ENCODE measurements at regions not wholly inside any gene's neighbourhood (a gene's known extent, or its start where the extent isn't known, plus 50 kb on each side); places are given as distances from the start of the nearest gene placed in this dataset.

- no peak for DNase-seq (ENCODE audit: low spot score)
Measured at GRCh38 chr18:71729611-71730010, 814.5 kb downstream of the CBLN2 start.

- DNase-seq (ENCODE audit: low spot score) = no peak
Measured at GRCh38 chr18:71727909-71728308, 816.2 kb downstream of the CBLN2 start.

- DNase-seq (ENCODE audit: low spot score) = no peak
Measured at GRCh38 chr18:71725256-71725655, 818.9 kb downstream of the CBLN2 start.

GRCh38 chr18:71707985-71708500 lies 836.1 kb downstream of the CBLN2 start:
- DNase-seq (ENCODE audit: low spot score) = no peak

GRCh38 chr18:71707400-71707799 lies 836.7 kb downstream of the CBLN2 start:
- no peak for DNase-seq (ENCODE audit: low spot score)

- no peak for DNase-seq (ENCODE audit: low spot score)
Measured at GRCh38 chr18:71689416-71690160, 854.6 kb downstream of the CBLN2 start.

- no peak for DNase-seq (ENCODE audit: low spot score)
Measured at GRCh38 chr18:71682591-71682990, 861.6 kb downstream of the CBLN2 start.

- DNase-seq (ENCODE audit: low spot score) = no peak
Measured at GRCh38 chr18:71678144-71678543, 866.0 kb downstream of the CBLN2 start.

GRCh38 chr18:71673954-71674353 lies 870.2 kb downstream of the CBLN2 start:
- no peak for DNase-seq (ENCODE audit: low spot score)

- DNase-seq (ENCODE audit: low spot score) = no peak
Measured at GRCh38 chr18:71673498-71673897, 870.6 kb downstream of the CBLN2 start.

- no peak for DNase-seq (ENCODE audit: low spot score)
Measured at GRCh38 chr18:71666481-71666880, 877.7 kb downstream of the CBLN2 start.

- DNase-seq (ENCODE audit: low spot score) = no peak
Measured at GRCh38 chr18:71665131-71665530, 879.0 kb downstream of the CBLN2 start.

- no peak for DNase-seq (ENCODE audit: low spot score)
Measured at GRCh38 chr18:71643822-71644221, 900.3 kb downstream of the CBLN2 start.

GRCh38 chr18:71630696-71631095 lies 913.4 kb downstream of the CBLN2 start:
- DNase-seq (ENCODE audit: low spot score) = no peak

GRCh38 chr18:71625556-71626090 lies 918.5 kb downstream of the CBLN2 start:
- no peak for DNase-seq (ENCODE audit: low spot score)

- no peak for DNase-seq (ENCODE audit: low spot score)
Measured at GRCh38 chr18:71598374-71598773, 945.8 kb downstream of the CBLN2 start.

GRCh38 chr18:71597219-71597618 lies 946.9 kb downstream of the CBLN2 start:
- DNase-seq (ENCODE audit: low spot score) = no peak

GRCh38 chr18:71583252-71583651 lies 960.9 kb downstream of the CBLN2 start:
- no peak for DNase-seq (ENCODE audit: low spot score)

GRCh38 chr18:71554686-71555085 lies 989.5 kb downstream of the CBLN2 start:
- DNase-seq (ENCODE audit: low spot score) = no peak

- DNase-seq (ENCODE audit: low spot score) = no peak
Measured at GRCh38 chr18:71541643-71542042, 1002.5 kb downstream of the CBLN2 start.

GRCh38 chr18:71529703-71530303 lies 1014.3 kb downstream of the CBLN2 start:
- no peak for DNase-seq (ENCODE audit: low spot score)

- no peak for DNase-seq (ENCODE audit: low spot score)
Measured at GRCh38 chr18:71523483-71524435, 1020.4 kb downstream of the CBLN2 start.
